Renal cortex interstitium (tissue), 11 donors: ENCODE measurements at regions not wholly inside any gene's neighbourhood (a gene's known extent, or its start where the extent isn't known, plus 50 kb on each side); places are given as distances from the start of the nearest gene placed in this dataset.
"Not testable (repeated sequence)": the region's sequence is repeated elsewhere in the genome, so short reads cannot be mapped to it uniquely, and the experiment has no call there.

Source experiments
- DNase-seq, 11 donors: peaks; one replicate each; pipeline ENCODE4 v3.0.0-alpha.2; 2013; ENCODE audit warnings: low read depth in 9 of 11, low spot score in 4 of 11; ENCODE audit errors: extremely low read depth in 1 of 11

- DNase-seq, result no peak
Measured at GRCh38 chr18:51321696-51322095, 124.2 kb upstream of the MEX3C start.

GRCh38 chr18:51323961-51324360 lies 126.5 kb upstream of the MEX3C start:
- DNase-seq, result no peak

- no peak for DNase-seq
Measured at GRCh38 chr18:51330148-51330547, 132.7 kb upstream of the MEX3C start.

GRCh38 chr18:51330739-51331138 lies 133.3 kb upstream of the MEX3C start:
- no peak for DNase-seq

- DNase-seq, result no peak
Measured at GRCh38 chr18:51337406-51337805, 139.9 kb upstream of the MEX3C start.

- no peak for DNase-seq
Measured at GRCh38 chr18:51339856-51340255, 142.4 kb upstream of the MEX3C start.

- DNase-seq, result no peak
Measured at GRCh38 chr18:51340332-51340731, 142.9 kb upstream of the MEX3C start.

GRCh38 chr18:51342815-51343214 lies 145.3 kb upstream of the MEX3C start:
- DNase-seq, result no peak

GRCh38 chr18:51345848-51346391 lies 148.4 kb upstream of the MEX3C start:
- no peak for DNase-seq

- no peak for DNase-seq
Measured at GRCh38 chr18:51346404-51346803, 148.9 kb upstream of the MEX3C start.

GRCh38 chr18:51350081-51350480 lies 152.6 kb upstream of the MEX3C start:
- peak in 1 of 11 donors; percentile 5 for DNase-seq

- no peak for DNase-seq
Measured at GRCh38 chr18:51355841-51356240, 158.4 kb upstream of the MEX3C start.

GRCh38 chr18:51360301-51360700 lies 162.8 kb upstream of the MEX3C start:
- not testable (repeated sequence) for DNase-seq

GRCh38 chr18:51361130-51361860 lies 163.8 kb upstream of the MEX3C start:
- DNase-seq, result no peak

- DNase-seq, result no peak
Measured at GRCh38 chr18:51363384-51363783, 165.9 kb upstream of the MEX3C start.

GRCh38 chr18:51370996-51371395 lies 173.5 kb upstream of the MEX3C start:
- no peak for DNase-seq

- DNase-seq, result no peak
Measured at GRCh38 chr18:51371929-51372328, 174.4 kb upstream of the MEX3C start.

- no peak for DNase-seq
Measured at GRCh38 chr18:51382081-51382480, 184.6 kb upstream of the MEX3C start.

GRCh38 chr18:51383116-51383515 lies 185.6 kb upstream of the MEX3C start:
- DNase-seq, result no peak

GRCh38 chr18:51383711-51384110 lies 186.2 kb upstream of the MEX3C start:
- no peak for DNase-seq

GRCh38 chr18:51385270-51385669 lies 187.8 kb upstream of the MEX3C start:
- no peak for DNase-seq
